Osteoblast (primary cell): ENCODE measurements at regions not wholly inside any gene's neighbourhood (a gene's known extent, or its start where the extent isn't known, plus 50 kb on each side); places are given as distances from the start of the nearest gene placed in this dataset.

Source experiments
- DNase-seq: peaks from one replicate; pipeline ENCODE4 v3.0.0; 2011; ENCODE audit warnings: low spot score, mixed read lengths; ENCODE audit not compliant: insufficient read length; ENCODE audit errors: missing footprints
- H2AFZ ChIP-seq: 2 replicates; pipeline ENCODE4 v1.6.0; 2011; ENCODE audit warnings: mild to moderate bottlenecking, low read length
- H3K27ac ChIP-seq: 2 replicates; pipeline ENCODE4 v1.5.1; 2011; ENCODE audit warnings: mild to moderate bottlenecking, low read depth, low read length, moderate library complexity
- H3K27me3 ChIP-seq: 2 replicates; pipeline ENCODE4 v1.6.0; 2012; ENCODE audit warnings: mild to moderate bottlenecking, control low read depth, inconsistent platforms, low read length, moderate library complexity; ENCODE audit not compliant: insufficient read depth
- H3K36me3 ChIP-seq: 2 replicates; pipeline ENCODE4 v1.5.1; 2011; ENCODE audit warnings: mild to moderate bottlenecking, low read length, control low read depth, moderate library complexity; ENCODE audit not compliant: insufficient read depth
- H3K4me1 ChIP-seq: 2 replicates; pipeline ENCODE4 v1.5.1; 2011; ENCODE audit warnings: mild to moderate bottlenecking, low read length, control low read depth, moderate library complexity; ENCODE audit not compliant: insufficient read depth
- H3K4me2 ChIP-seq: 2 replicates; pipeline ENCODE4 v1.6.0; 2011; ENCODE audit warnings: mild to moderate bottlenecking, low read length; ENCODE audit not compliant: insufficient read depth
- H3K4me3 ChIP-seq: fragments of 200-600 bp; sonication (generic); 3 replicates; pipeline ENCODE4 v1.5.1; 2012; ENCODE audit warnings: mild to moderate bottlenecking, low read length, inconsistent platforms; ENCODE audit not compliant: insufficient read depth
- H3K79me2 ChIP-seq: 2 replicates; pipeline ENCODE4 v1.6.0; 2012; ENCODE audit warnings: mild to moderate bottlenecking, low read length, control low read depth, inconsistent platforms; ENCODE audit not compliant: insufficient read depth
- H3K9me3 ChIP-seq: 2 replicates; pipeline ENCODE4 v1.5.1; 2011; ENCODE audit warnings: low read depth, low read length, control low read depth
- H4K20me1 ChIP-seq: 2 replicates; pipeline ENCODE4 v1.6.0; 2012; ENCODE audit warnings: mild to moderate bottlenecking, low read length, control low read depth; ENCODE audit not compliant: insufficient read depth
- TF ChIP-seq, protein P1 (sequence below): IDR thresholded peaks from 2 replicates; pipeline ENCODE4 v1.5.1; 2011; ENCODE audit warnings: mild to moderate bottlenecking, low read depth, low read length, moderate library complexity; ENCODE audit errors: extremely low read depth

DNA sequence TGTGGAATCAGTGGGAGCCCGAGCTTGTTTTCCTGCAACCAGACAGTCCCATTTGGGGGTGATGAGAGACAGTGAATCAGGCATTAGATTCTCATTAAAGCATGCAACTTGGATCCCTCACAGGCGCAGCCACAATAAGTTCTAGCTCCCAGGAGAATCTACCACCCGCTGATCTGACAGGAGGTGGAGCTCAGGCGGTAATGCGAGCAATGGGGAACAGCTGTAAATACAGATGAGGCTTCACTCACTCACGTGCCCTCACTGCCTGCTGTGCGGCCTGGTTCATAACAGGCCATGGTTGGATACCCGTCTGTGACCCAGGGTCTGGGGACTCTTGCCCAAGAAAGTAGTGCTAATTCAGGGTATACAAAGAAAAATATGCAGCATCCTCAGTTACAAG, 144.8 kb upstream of the RGPD4 start:
- Histone ChIP-seq H3K9me3 (no peaks in the 10 kb centered on the region), H3K27ac (no peak overlapping the region)

DNA sequence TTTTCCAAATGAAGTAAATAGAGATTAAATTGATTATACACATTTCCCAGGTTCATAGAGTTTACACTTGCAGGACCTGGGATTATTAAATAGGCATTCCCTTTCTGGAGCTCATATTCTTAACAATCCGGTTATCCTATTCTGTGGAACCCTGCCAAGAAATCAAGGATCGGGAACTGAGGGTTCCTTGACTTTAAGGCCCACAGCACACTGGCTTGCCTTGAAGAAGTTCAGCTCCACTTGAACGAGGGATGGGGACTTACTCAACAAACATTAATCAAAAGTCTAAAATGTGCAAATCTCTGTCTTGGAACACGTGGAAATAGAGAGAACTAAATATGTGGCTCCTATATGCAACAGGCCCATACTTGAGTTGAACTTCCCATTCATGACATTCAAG, 142.3 kb upstream of the RGPD4 start:
- Histone ChIP-seq H3K79me2 (no peaks in the 10 kb centered on the region), H2AFZ (no peak overlapping the region), H3K27ac (no peak overlapping the region), H3K4me2 (no peak overlapping the region), H3K36me3 (no peaks in the 10 kb centered on the region), H3K4me1 (no peaks in the 10 kb centered on the region), H3K27me3 (no peaks in the 10 kb centered on the region), H3K9me3 (no peaks in the 10 kb centered on the region), H4K20me1 (no peaks in the 10 kb centered on the region), H3K4me3 (no peak overlapping the region)
- TF ChIP-seq, protein P1, sequence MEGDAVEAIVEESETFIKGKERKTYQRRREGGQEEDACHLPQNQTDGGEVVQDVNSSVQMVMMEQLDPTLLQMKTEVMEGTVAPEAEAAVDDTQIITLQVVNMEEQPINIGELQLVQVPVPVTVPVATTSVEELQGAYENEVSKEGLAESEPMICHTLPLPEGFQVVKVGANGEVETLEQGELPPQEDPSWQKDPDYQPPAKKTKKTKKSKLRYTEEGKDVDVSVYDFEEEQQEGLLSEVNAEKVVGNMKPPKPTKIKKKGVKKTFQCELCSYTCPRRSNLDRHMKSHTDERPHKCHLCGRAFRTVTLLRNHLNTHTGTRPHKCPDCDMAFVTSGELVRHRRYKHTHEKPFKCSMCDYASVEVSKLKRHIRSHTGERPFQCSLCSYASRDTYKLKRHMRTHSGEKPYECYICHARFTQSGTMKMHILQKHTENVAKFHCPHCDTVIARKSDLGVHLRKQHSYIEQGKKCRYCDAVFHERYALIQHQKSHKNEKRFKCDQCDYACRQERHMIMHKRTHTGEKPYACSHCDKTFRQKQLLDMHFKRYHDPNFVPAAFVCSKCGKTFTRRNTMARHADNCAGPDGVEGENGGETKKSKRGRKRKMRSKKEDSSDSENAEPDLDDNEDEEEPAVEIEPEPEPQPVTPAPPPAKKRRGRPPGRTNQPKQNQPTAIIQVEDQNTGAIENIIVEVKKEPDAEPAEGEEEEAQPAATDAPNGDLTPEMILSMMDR: no peak
- DNase-seq: no peak

More for the DNA sequence above, 144.8 kb upstream of the RGPD4 start:
- no peaks in the 10 kb centered on the region for H4K20me1 ChIP-seq
- H3K36me3 ChIP-seq: no peaks in the 10 kb centered on the region
- H3K4me2 ChIP-seq: no peak overlapping the region
- no peaks in the 10 kb centered on the region for H3K4me1 ChIP-seq
- no peaks in the 10 kb centered on the region for H3K27me3 ChIP-seq
- no peak overlapping the region for H3K4me3 ChIP-seq
- no peak for DNase-seq
- H2AFZ ChIP-seq: no peak overlapping the region
- no peaks in the 10 kb centered on the region for H3K79me2 ChIP-seq
- TF ChIP-seq, protein P1: no peak

DNA sequence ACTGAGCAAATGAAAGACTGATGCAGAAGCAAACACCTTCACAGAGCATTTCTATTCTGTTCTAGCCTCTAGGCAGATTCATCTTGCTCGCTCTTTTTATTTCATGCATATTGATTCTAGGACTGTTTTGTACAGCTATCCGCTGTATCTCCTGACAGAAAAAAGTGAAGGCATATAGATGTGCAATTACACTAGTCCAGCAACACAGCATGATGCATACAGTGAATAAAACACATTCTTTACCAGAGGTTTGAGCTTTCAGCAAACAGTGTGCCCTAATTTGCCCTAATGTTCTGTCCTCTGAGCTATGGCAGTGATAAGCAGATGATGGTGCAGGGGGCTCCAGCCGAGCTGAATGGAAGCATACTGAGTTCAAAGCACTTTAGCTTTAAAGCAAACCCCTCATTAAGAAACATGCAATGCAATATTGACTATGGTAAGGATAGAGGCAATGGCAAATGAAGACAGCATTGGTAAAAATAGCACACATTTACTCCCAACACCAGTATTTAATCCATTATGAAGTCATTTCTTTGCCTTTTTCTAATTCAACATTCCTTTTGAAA, 141.2 kb upstream of the RGPD4 start:
- H3K9me3 ChIP-seq: no peaks in the 10 kb centered on the region
- no peaks in the 10 kb centered on the region for H3K27me3 ChIP-seq
- TF ChIP-seq, protein P1: no peak
- H3K4me1 ChIP-seq: no peaks in the 10 kb centered on the region
- H4K20me1 ChIP-seq: no peaks in the 10 kb centered on the region
- H3K27ac ChIP-seq: no peak overlapping the region
- DNase-seq: no peak
- H3K4me2 ChIP-seq: no peak overlapping the region
- no peak overlapping the region for H3K4me3 ChIP-seq
- H3K79me2 ChIP-seq: no peaks in the 10 kb centered on the region
- no peak overlapping the region for H2AFZ ChIP-seq
- H3K36me3 ChIP-seq: no peaks in the 10 kb centered on the region

DNA sequence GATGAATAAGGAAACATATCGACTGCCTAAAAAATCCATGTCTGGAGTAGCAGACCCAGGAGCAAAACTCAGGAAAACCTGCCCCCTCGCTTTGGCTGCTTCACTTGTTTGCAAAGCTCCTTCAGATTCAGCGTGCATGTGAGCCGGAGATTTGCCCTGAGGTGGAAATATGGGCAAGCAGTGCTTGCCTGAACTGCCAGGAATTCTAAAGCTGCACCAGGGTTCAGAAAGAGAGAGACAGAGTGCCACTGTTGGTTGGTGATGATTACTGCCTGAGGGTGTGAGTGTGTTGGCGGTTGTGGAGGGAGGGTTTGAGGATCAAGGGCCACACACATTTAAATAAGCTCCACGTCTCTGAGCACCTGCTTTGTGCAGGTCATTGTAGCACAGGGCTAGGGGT, 139.6 kb upstream of the RGPD4 start:
- no peak overlapping the region for H2AFZ ChIP-seq
- no peaks in the 10 kb centered on the region for H3K4me1 ChIP-seq
- no peaks in the 10 kb centered on the region for H3K27me3 ChIP-seq
- no peak for DNase-seq
- H3K4me3 ChIP-seq: no peak overlapping the region
- no peaks in the 10 kb centered on the region for H4K20me1 ChIP-seq
- H3K36me3 ChIP-seq: no peaks in the 10 kb centered on the region
- no peaks in the 10 kb centered on the region for H3K79me2 ChIP-seq
- no peak overlapping the region for H3K4me2 ChIP-seq
- no peaks in the 10 kb centered on the region for H3K9me3 ChIP-seq
- TF ChIP-seq, protein P1: no peak
- H3K27ac ChIP-seq: no peak overlapping the region
